ENCODE measurements at regions not wholly inside any gene's neighbourhood (a gene's known extent, or its start where the extent isn't known, plus 50 kb on each side); places are given as distances from the start of the nearest gene placed in this dataset.
A peak's percentile ranks its signal among the peaks of the same experiment; 100 is the strongest.

- no peak overlapping the region for H3K4me3 ChIP-seq (ENCODE audit: low read depth, low read length)
- H3K79me2 ChIP-seq (ENCODE audit: control insufficient read depth, insufficient read depth, low read length, unreplicated experiment), result no peaks in the 10 kb centered on the region
These were observed 111.0 kb upstream of the MAP4K3 start for GRCh38 chr2:39547811-39548719.

DNA sequence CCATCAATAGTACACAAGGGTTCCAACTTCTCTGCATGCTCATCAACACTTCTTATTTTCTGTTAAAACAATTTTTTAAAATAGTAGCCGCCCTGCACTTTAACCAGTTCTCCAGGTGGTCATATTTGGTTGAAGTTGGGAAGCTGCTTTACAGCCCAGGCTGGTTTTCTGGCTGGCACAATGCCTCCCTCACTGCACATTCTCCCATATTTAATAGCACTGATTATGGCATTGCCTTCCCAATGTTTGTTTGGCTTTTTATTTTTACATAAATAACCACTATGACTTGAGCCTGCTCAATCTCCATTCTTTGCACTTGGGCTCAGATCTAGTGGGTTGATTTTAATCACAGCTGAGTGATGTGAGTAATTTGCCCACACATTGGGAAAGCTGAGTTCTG, 111.9 kb upstream of the MAP4K3 start:
- Histone ChIP-seq H3K27me3 (ENCODE audit: insufficient read depth, low read length) (no peaks in the 10 kb centered on the region), H3K27ac (ENCODE audit: low read depth, low read length) (no peak overlapping the region), H3K79me2 (ENCODE audit: control insufficient read depth, insufficient read depth, low read length, unreplicated experiment) (no peaks in the 10 kb centered on the region), H3K36me3 (ENCODE audit: insufficient read depth, low read length) (no peaks in the 10 kb centered on the region), H3K4me1 (ENCODE audit: control insufficient read depth, insufficient read depth, low read length, unreplicated experiment) (peaks cover 15% of the 10 kb centered on the region), H3K4me3 (ENCODE audit: low read depth, low read length) (no peak overlapping the region), H2AFZ (ENCODE audit: low read length, unreplicated experiment) (no peak overlapping the region)

More at GRCh38 chr2:39547811-39548719, 111.0 kb upstream of the MAP4K3 start:
- H3K36me3 ChIP-seq (ENCODE audit: insufficient read depth, low read length), result no peaks in the 10 kb centered on the region
- H3K4me1 ChIP-seq (ENCODE audit: control insufficient read depth, insufficient read depth, low read length, unreplicated experiment), result peaks cover 15% of the 10 kb centered on the region
- no peak overlapping the region for H3K27ac ChIP-seq (ENCODE audit: low read depth, low read length)
- H2AFZ ChIP-seq (ENCODE audit: low read length, unreplicated experiment), result no peak overlapping the region
- H3K27me3 ChIP-seq (ENCODE audit: insufficient read depth, low read length), result no peaks in the 10 kb centered on the region

DNA sequence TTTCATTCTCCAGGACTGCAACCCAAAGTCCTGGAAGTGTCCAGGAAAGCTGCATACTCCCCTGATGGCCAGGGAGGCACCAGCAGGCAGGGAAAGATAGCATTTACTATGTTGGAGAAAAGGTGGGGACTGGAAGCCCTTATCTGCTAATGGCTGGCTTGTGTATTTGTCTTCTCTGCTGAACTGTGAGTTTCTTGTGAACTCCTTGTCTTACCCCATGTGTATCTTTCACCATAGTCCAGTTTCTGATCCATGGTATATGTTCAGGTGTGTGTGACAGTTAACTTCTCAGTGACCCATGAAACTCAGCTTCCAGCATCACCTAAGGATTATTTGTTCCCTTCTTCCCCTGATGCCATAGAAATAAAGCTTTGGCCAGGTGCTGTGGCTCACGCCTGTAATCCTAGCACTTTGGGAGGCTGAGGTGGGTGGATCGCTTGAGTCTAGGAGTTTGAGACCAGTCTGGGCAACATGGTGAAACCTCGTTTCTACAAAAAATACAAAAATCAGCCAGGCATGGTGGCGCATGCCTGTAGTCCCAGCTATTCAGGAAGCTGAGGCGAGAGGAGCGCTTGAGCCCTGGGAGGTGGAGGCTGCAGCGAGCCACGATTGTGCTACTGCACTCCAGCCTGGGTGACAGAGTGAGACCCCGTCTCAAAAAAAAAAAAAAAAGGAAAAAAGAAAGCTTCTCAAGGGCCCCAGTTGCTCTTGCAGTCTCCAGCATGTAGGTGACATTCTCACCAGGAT, 112.8 kb upstream of the MAP4K3 start:
- no peaks in the 10 kb centered on the region for H3K36me3 ChIP-seq (ENCODE audit: insufficient read depth, low read length)
- H3K27ac ChIP-seq (ENCODE audit: low read depth, low read length), result no peak overlapping the region

DNA sequence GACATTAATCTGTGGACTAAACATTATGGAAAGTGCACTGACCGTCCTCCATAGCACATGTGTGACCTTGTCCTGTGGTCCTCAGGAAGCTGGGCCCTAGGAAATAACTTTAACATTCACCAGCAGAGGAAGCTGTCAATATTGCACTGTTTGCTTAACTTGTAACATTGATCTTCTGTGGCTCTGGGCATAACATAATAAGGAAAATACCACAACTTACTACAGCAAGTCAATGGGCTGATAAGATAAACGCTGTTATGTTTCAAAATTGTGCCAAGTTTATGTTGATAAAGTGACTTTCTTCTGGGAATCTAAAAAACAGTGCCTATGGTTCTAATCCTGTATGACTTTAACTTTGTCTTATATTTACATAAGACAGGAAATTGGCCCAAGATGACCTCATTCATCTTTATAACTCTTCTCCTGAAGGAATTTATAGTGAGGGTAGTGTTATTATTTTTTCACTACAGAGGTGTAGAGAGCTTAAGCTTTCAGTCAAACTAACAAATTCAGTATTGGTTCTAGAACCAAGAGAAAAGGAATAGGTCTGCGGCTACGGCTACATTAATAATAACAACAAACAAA, 113.7 kb upstream of the MAP4K3 start:
- H2AFZ ChIP-seq (ENCODE audit: low read length, unreplicated experiment), result peak overlapping the region; percentile 68
- H3K27me3 ChIP-seq (ENCODE audit: insufficient read depth, low read length), result no peaks in the 10 kb centered on the region
- H3K27ac ChIP-seq (ENCODE audit: low read depth, low read length), result peak overlapping the region; percentile 12; the same call in 1 of the 2 replicates
- peaks cover 15% of the 10 kb centered on the region for H3K4me1 ChIP-seq (ENCODE audit: control insufficient read depth, insufficient read depth, low read length, unreplicated experiment)
- H3K36me3 ChIP-seq (ENCODE audit: insufficient read depth, low read length), result no peaks in the 10 kb centered on the region
- no peaks in the 10 kb centered on the region for H3K79me2 ChIP-seq (ENCODE audit: control insufficient read depth, insufficient read depth, low read length, unreplicated experiment)
- no peak overlapping the region for H3K4me3 ChIP-seq (ENCODE audit: low read depth, low read length)

More for the DNA sequence above, 112.8 kb upstream of the MAP4K3 start:
- H3K4me1 ChIP-seq (ENCODE audit: control insufficient read depth, insufficient read depth, low read length, unreplicated experiment), result peaks cover 15% of the 10 kb centered on the region
- H3K27me3 ChIP-seq (ENCODE audit: insufficient read depth, low read length), result no peaks in the 10 kb centered on the region
- H3K4me3 ChIP-seq (ENCODE audit: low read depth, low read length), result no peak overlapping the region
- no peaks in the 10 kb centered on the region for H3K79me2 ChIP-seq (ENCODE audit: control insufficient read depth, insufficient read depth, low read length, unreplicated experiment)
- H2AFZ ChIP-seq (ENCODE audit: low read length, unreplicated experiment), result no peak overlapping the region

DNA sequence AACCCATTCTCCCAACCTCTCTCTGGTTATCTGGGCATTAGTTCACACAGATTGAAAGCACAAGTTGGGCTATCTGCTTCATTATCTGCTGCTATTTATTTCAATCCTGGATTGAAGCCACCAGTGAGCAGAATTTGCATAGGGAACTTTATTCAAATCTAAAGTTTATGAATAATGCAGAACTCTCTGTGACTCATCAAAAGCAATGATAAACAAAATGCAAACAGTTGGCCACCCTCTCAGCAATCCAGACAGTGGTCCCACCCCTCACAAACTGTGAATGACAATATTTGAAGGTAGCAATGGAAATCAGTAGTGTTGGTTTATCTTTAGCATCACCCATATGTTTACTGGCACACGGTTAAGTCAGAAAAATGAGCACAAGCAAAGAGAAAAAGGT, 106.8 kb upstream of the TMEM178A start:
- Histone ChIP-seq H3K79me2 (ENCODE audit: control insufficient read depth, insufficient read depth, low read length, unreplicated experiment) (no peaks in the 10 kb centered on the region), H3K27me3 (ENCODE audit: insufficient read depth, low read length) (no peaks in the 10 kb centered on the region), H3K4me3 (ENCODE audit: low read depth, low read length) (no peak overlapping the region), H2AFZ (ENCODE audit: low read length, unreplicated experiment) (no peak overlapping the region), H3K36me3 (ENCODE audit: insufficient read depth, low read length) (no peaks in the 10 kb centered on the region; the same call in 1 of the 2 replicates), H3K4me1 (ENCODE audit: control insufficient read depth, insufficient read depth, low read length, unreplicated experiment) (no peaks in the 10 kb centered on the region), H3K27ac (ENCODE audit: low read depth, low read length) (no peak overlapping the region)

DNA sequence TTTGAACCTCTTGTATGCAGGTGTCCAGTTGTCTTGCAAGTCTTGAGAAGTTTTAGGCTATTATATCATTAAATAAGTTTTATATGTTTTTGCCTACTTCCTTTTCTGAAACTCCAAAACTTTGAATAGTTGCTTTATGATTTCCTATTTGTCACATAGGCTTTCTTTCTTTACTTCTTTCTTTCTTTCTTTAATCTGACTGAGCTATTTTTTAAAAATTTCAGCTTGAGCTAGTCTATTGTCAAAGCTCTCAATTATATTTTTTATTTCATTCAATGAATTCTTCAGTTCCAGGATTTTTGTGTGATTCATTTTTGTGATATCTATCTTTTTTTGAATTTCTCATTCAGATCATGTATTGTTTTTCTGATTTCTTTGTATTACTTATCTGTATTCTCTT, 102.1 kb upstream of the TMEM178A start:
- no peak overlapping the region for H3K4me3 ChIP-seq (ENCODE audit: low read depth, low read length)
- no peak overlapping the region for H3K27ac ChIP-seq (ENCODE audit: low read depth, low read length)
- H3K36me3 ChIP-seq (ENCODE audit: insufficient read depth, low read length), result no peaks in the 10 kb centered on the region; the same call in none of the 2 replicates
- H3K4me1 ChIP-seq (ENCODE audit: control insufficient read depth, insufficient read depth, low read length, unreplicated experiment), result peaks cover 7% of the 10 kb centered on the region
- H3K27me3 ChIP-seq (ENCODE audit: insufficient read depth, low read length), result no peaks in the 10 kb centered on the region
- no peak overlapping the region for H2AFZ ChIP-seq (ENCODE audit: low read length, unreplicated experiment)
- no peaks in the 10 kb centered on the region for H3K79me2 ChIP-seq (ENCODE audit: control insufficient read depth, insufficient read depth, low read length, unreplicated experiment)

GRCh38 chr2:39567507-39567906, 98.2 kb upstream of the TMEM178A start:
- Histone ChIP-seq H3K4me3 (ENCODE audit: low read depth, low read length) (no peak overlapping the region), H3K36me3 (ENCODE audit: insufficient read depth, low read length) (no peaks in the 10 kb centered on the region; the same call in 1 of the 2 replicates), H3K79me2 (ENCODE audit: control insufficient read depth, insufficient read depth, low read length, unreplicated experiment) (no peaks in the 10 kb centered on the region), H3K27me3 (ENCODE audit: insufficient read depth, low read length) (no peaks in the 10 kb centered on the region), H2AFZ (ENCODE audit: low read length, unreplicated experiment) (no peak overlapping the region), H3K27ac (ENCODE audit: low read depth, low read length) (no peak overlapping the region), H3K4me1 (ENCODE audit: control insufficient read depth, insufficient read depth, low read length, unreplicated experiment) (peaks cover 20% of the 10 kb centered on the region)

GRCh38 chr2:39568116-39568515, 97.6 kb upstream of the TMEM178A start:
- H3K27ac ChIP-seq (ENCODE audit: low read depth, low read length), result peak overlapping the region; percentile 58
- H3K4me1 ChIP-seq (ENCODE audit: control insufficient read depth, insufficient read depth, low read length, unreplicated experiment), result peaks cover 20% of the 10 kb centered on the region
- H3K27me3 ChIP-seq (ENCODE audit: insufficient read depth, low read length), result no peaks in the 10 kb centered on the region
- no peaks in the 10 kb centered on the region for H3K79me2 ChIP-seq (ENCODE audit: control insufficient read depth, insufficient read depth, low read length, unreplicated experiment)
- H3K4me3 ChIP-seq (ENCODE audit: low read depth, low read length), result peak overlapping the region; percentile 19; the same call in 1 of the 2 replicates
- H2AFZ ChIP-seq (ENCODE audit: low read length, unreplicated experiment), result peak overlapping the region; percentile 62
- H3K36me3 ChIP-seq (ENCODE audit: insufficient read depth, low read length), result no peaks in the 10 kb centered on the region; the same call in 1 of the 2 replicates

GRCh38 chr2:39568561-39569006, 97.1 kb upstream of the TMEM178A start:
- Histone ChIP-seq H3K79me2 (ENCODE audit: control insufficient read depth, insufficient read depth, low read length, unreplicated experiment) (no peaks in the 10 kb centered on the region), H2AFZ (ENCODE audit: low read length, unreplicated experiment) (peak overlapping the region; percentile 62), H3K36me3 (ENCODE audit: insufficient read depth, low read length) (no peaks in the 10 kb centered on the region; the same call in 1 of the 2 replicates), H3K27ac (ENCODE audit: low read depth, low read length) (peak overlapping the region; percentile 58), H3K4me3 (ENCODE audit: low read depth, low read length) (peak overlapping the region; percentile 19; the same call in 1 of the 2 replicates), H3K4me1 (ENCODE audit: control insufficient read depth, insufficient read depth, low read length, unreplicated experiment) (peaks cover 20% of the 10 kb centered on the region), H3K27me3 (ENCODE audit: insufficient read depth, low read length) (no peaks in the 10 kb centered on the region)

GRCh38 chr2:39570130-39570555, 95.6 kb upstream of the TMEM178A start:
- no peak overlapping the region for H3K4me3 ChIP-seq (ENCODE audit: low read depth, low read length)
- H3K79me2 ChIP-seq (ENCODE audit: control insufficient read depth, insufficient read depth, low read length, unreplicated experiment), result no peaks in the 10 kb centered on the region
- H2AFZ ChIP-seq (ENCODE audit: low read length, unreplicated experiment), result no peak overlapping the region
- no peak overlapping the region for H3K27ac ChIP-seq (ENCODE audit: low read depth, low read length)
- peaks cover 20% of the 10 kb centered on the region for H3K4me1 ChIP-seq (ENCODE audit: control insufficient read depth, insufficient read depth, low read length, unreplicated experiment)
- H3K27me3 ChIP-seq (ENCODE audit: insufficient read depth, low read length), result no peaks in the 10 kb centered on the region
- H3K36me3 ChIP-seq (ENCODE audit: insufficient read depth, low read length), result no peaks in the 10 kb centered on the region; the same call in 1 of the 2 replicates

Data from ACC112 (cell line).